B cell (primary cell): ENCODE measurements at regions not wholly inside any gene's neighbourhood (a gene's known extent, or its start where the extent isn't known, plus 50 kb on each side); places are given as distances from the start of the nearest gene placed in this dataset.

ENCODE experiments used
- CTCF ChIP-seq: fragments of 200-600 bp; IDR thresholded peaks from one replicate; pipeline ENCODE4 v1.8.0; 2022; ENCODE audit warnings: antibody characterized with exemption, mild to moderate bottlenecking
- EZH2 ChIP-seq: IDR thresholded peaks from 2 replicates; pipeline ENCODE4 v1.6.1; 2012; ENCODE audit warnings: borderline replicate concordance, low read depth, mild to moderate bottlenecking, moderate library complexity, low read length; ENCODE audit not compliant: insufficient read depth, poor library complexity, severe bottlenecking

GRCh38 chr5:74452856-74453255 is 187.7 kb downstream of the ENC1 start:
- TF ChIP-seq CTCF (no peak), EZH2 (no peak)
